K562 (cell line): ENCODE measurements at regions not wholly inside any gene's neighbourhood (a gene's known extent, or its start where the extent isn't known, plus 50 kb on each side); places are given as distances from the start of the nearest gene placed in this dataset.

Experiments
- ATAC-seq: fragments of 200-7000 bp; cut with Tn5 transposase; 3 replicates; pipeline ENCODE4 v1.9.1; 2020; ENCODE audit warnings: moderate library complexity
- BruUV-seq: library from RNA; stranded (reverse); fragments of 400-500 nt; replicated peaks from 2 replicates; lab custom pipeline; 2021; lab: Mats Ljungman, UMichigan
- CTCF ChIA-PET: fragments of 300-600 bp; formaldehyde crosslinking; extraction: SDS; loops from one replicate; lab custom pipeline; 2021; ENCODE audit warnings: low intra/inter-chr PET ratio; lab: Yijun Ruan, JAX
- POLR2A ChIA-PET: fragments of 300-600, 350-650 bp; sonication (Branson Sonifier 250); formaldehyde crosslinking; extraction: SDS; loops from one replicate; lab custom pipeline; 2021; ENCODE audit warnings: antibody characterized with exemption, inconsistent platforms; lab: Yijun Ruan, JAX
- DNase-seq, 4 experiments: peaks; one replicate each; pipeline versions ENCODE4 v3.0.0 to v3.0.0-alpha.2; 2011 to 2018; ENCODE audit warnings: low spot score in 3 of 4, mixed read lengths in 3 of 4; ENCODE audit errors: extremely low read depth in 1 of 4
- FAIRE-seq: peaks from 2 replicates; lab custom pipeline; 2011; peaks lifted over from hg19 to GRCh38; lab: Jason Lieb, UNC
- H2AFZ ChIP-seq: 2 replicates; pipeline ENCODE4 v1.6.0; 2011; ENCODE audit warnings: low read depth, low read length, control low read depth, inconsistent platforms
- H3K27ac ChIP-seq: fragments of 200-600 bp; 3 replicates; pipeline ENCODE4 v1.8.0; 2011; ENCODE audit warnings: low read depth, mild to moderate bottlenecking, control low read depth, inconsistent platforms, low read length, moderate library complexity, mixed read lengths; ENCODE audit errors: extremely low read depth
- H3K27me3 ChIP-seq, 2 experiments: fragments of 300-600 bp in 1 of 2; 2 replicates in 1 of 2; 3 replicates in 1 of 2; pipeline versions ENCODE4 v1.6.0 to v1.8.0; 2011; ENCODE audit warnings: inconsistent platforms in 2 of 2, low read length in 2 of 2, mild to moderate bottlenecking in 1 of 2, mixed read lengths in 1 of 2, moderate library complexity in 1 of 2; ENCODE audit not compliant: control insufficient read depth in 2 of 2, insufficient read depth in 2 of 2
- H3K36me3 ChIP-seq: fragments of 300-600 bp; 3 replicates; pipeline ENCODE4 v1.8.0; 2011; ENCODE audit warnings: mild to moderate bottlenecking, low read length, inconsistent platforms; ENCODE audit not compliant: control insufficient read depth, insufficient read depth
- H3K4me1 ChIP-seq, 2 experiments: fragments of 200-600 bp in 1 of 2; replicated peaks in 1 of 2; 2 replicates in 1 of 2; 3 replicates in 1 of 2; pipeline versions ENCODE4 v1.5.1 to v1.8.0; 2011; ENCODE audit warnings: inconsistent platforms in 2 of 2, low read length in 2 of 2, mild to moderate bottlenecking in 1 of 2, mixed read lengths in 1 of 2, moderate library complexity in 1 of 2; ENCODE audit not compliant: control insufficient read depth in 2 of 2, insufficient read depth in 2 of 2
- H3K4me2 ChIP-seq: 2 replicates; pipeline ENCODE4 v1.6.1; 2011; ENCODE audit warnings: low read length, control low read depth, inconsistent platforms, mixed read lengths; ENCODE audit not compliant: insufficient read depth
- H3K4me3 ChIP-seq: fragments of 200-600 bp; sonication (generic), shearing (Covaris generic); 2 replicates; pipeline ENCODE4 v1.5.1; 2016; ENCODE audit warnings: control low read depth, inconsistent platforms
- H3K79me2 ChIP-seq: fragments of 200-600 bp; 3 replicates; pipeline ENCODE4 v1.8.0; 2011; ENCODE audit warnings: low read length, inconsistent platforms; ENCODE audit not compliant: control insufficient read depth, insufficient read depth
- H3K9ac ChIP-seq, 2 experiments: 2 replicates each; pipeline versions ENCODE4 v1.6.0 to v1.6.1; 2011; ENCODE audit warnings: low read depth in 2 of 2, low read length in 2 of 2, control low read depth in 1 of 2, inconsistent platforms in 1 of 2, mild to moderate bottlenecking in 1 of 2, mixed read lengths in 1 of 2; ENCODE audit not compliant: insufficient read depth in 1 of 2
- H3K9me1 ChIP-seq: one replicate; pipeline ENCODE4 v1.6.0; 2011; ENCODE audit warnings: inconsistent platforms, mild to moderate bottlenecking, low read length, moderate library complexity; ENCODE audit not compliant: control insufficient read depth, insufficient read depth
- H3K9me3 ChIP-seq: replicated peaks from 2 replicates; pipeline ENCODE4 v1.5.1; 2011; ENCODE audit warnings: low read depth, low read length, inconsistent platforms; ENCODE audit not compliant: control insufficient read depth, insufficient read depth
- H4K20me1 ChIP-seq: replicated peaks from 2 replicates; pipeline ENCODE4 v1.6.1; 2011; ENCODE audit warnings: low read length, inconsistent platforms, mixed read lengths; ENCODE audit not compliant: control insufficient read depth, insufficient read depth
- BCL6 ChIP-seq: fragments of 250-450 bp; sonication (Bioruptor Pico); IDR thresholded peaks from 2 replicates; pipeline ENCODE4 v1.4.0; 2020
- CAMTA2 ChIP-seq: fragments of 250-450 bp; sonication (Bioruptor Pico); conservative IDR thresholded peaks from 2 replicates; pipeline ENCODE4 v1.5.1; 2022
- CHAMP1 ChIP-seq: fragments of 450-650 bp; IDR thresholded peaks from 2 replicates; pipeline ENCODE4 v1.6.1; 2016; ENCODE audit warnings: mild to moderate bottlenecking
- EWSR1 ChIP-seq: fragments of 450-650 bp; IDR thresholded peaks from 2 replicates; pipeline ENCODE4 v1.6.1; 2018; ENCODE audit warnings: borderline replicate concordance, mild to moderate bottlenecking, low read depth, moderate library complexity; ENCODE audit not compliant: partially characterized antibody
- HNRNPK ChIP-seq: fragments of 200-400 bp; formaldehyde crosslinking; IDR thresholded peaks from one replicate; pipeline ENCODE4 v1.6.1; 2018; ENCODE audit warnings: mild to moderate bottlenecking, low read depth, low read length; ENCODE audit not compliant: poor library complexity, severe bottlenecking
- HOMEZ ChIP-seq: fragments of 250-450 bp; sonication (Bioruptor Pico); IDR thresholded peaks from 2 replicates; pipeline ENCODE4 v1.4.0; 2020; ENCODE audit warnings: mild to moderate bottlenecking, moderate library complexity
- KLF6 ChIP-seq: fragments of 250-450 bp; sonication (Bioruptor Pico); IDR thresholded peaks from 2 replicates; pipeline ENCODE4 v1.4.0; 2020; ENCODE audit warnings: mild to moderate bottlenecking, moderate library complexity, borderline replicate concordance
- L3MBTL2 ChIP-seq: fragments of 450-650 bp; IDR thresholded peaks from 2 replicates; pipeline ENCODE4 v1.6.1; 2016; ENCODE audit warnings: mild to moderate bottlenecking, moderate library complexity
- MCM3 ChIP-seq: fragments of 450-650 bp; IDR thresholded peaks from 2 replicates; pipeline ENCODE4 v1.6.1; 2016
- MED1 ChIP-seq: sonication (generic); formaldehyde crosslinking; IDR thresholded peaks from 2 replicates; pipeline ENCODE4 v1.8.1; 2023; ENCODE audit warnings: missing genetic modification reagents, borderline replicate concordance
- NR1H2 ChIP-seq: sonication (generic); formaldehyde crosslinking; IDR thresholded peaks from 2 replicates; pipeline ENCODE4 v1.4.0; 2020; ENCODE audit warnings: mild to moderate bottlenecking, missing genetic modification reagents
- POLR2G ChIP-seq: fragments of 200-400 bp; formaldehyde crosslinking; IDR thresholded peaks from 2 replicates; pipeline ENCODE4 v1.6.1; 2017; ENCODE audit warnings: low read depth, mild to moderate bottlenecking, antibody characterized with exemption, low read length, moderate library complexity
- PPARD ChIP-seq: fragments of 250-450 bp; sonication (Bioruptor Pico); IDR thresholded peaks from 2 replicates; pipeline ENCODE4 v1.8.0; 2022; ENCODE audit warnings: inconsistent platforms, mild to moderate bottlenecking, moderate library complexity
- PTTG1 ChIP-seq: fragments of 450-650 bp; IDR thresholded peaks from 2 replicates; pipeline ENCODE4 v1.6.1; 2016; ENCODE audit warnings: low read depth, mild to moderate bottlenecking, missing genetic modification characterization, missing compliant biosample characterization
- SAFB2 ChIP-seq: fragments of 200-400 bp; formaldehyde crosslinking; IDR thresholded peaks from 2 replicates; pipeline ENCODE4 v1.6.1; 2018; ENCODE audit warnings: borderline replicate concordance, low read length, low read depth, moderate library complexity; ENCODE audit not compliant: severe bottlenecking
- SNRNP70 ChIP-seq: fragments of 200-400 bp; formaldehyde crosslinking; optimal IDR thresholded peaks from 2 replicates; pipeline ENCODE3; 2017; ENCODE audit warnings: low read depth, low read length
- TCF7L2 ChIP-seq: fragments of 150-350 bp; IDR thresholded peaks from 2 replicates; pipeline ENCODE4 v1.6.1; 2016; ENCODE audit warnings: low read depth, mild to moderate bottlenecking, low read length, moderate library complexity
- TRIM24 ChIP-seq, 2 experiments: fragments of 450-650 bp; IDR thresholded peaks; 2 replicates each; pipeline ENCODE4 v1.6.1; 2016
- ZC3H4 ChIP-seq: sonication (generic); formaldehyde crosslinking; IDR thresholded peaks from 2 replicates; pipeline ENCODE4 v1.9.0; 2021; ENCODE audit warnings: missing genetic modification reagents, borderline replicate concordance
- ZNF766 ChIP-seq: fragments of 200-800 bp; sonication (Bioruptor generic); conservative IDR thresholded peaks from 2 replicates; pipeline ENCODE4 v1.6.1; 2016; ENCODE audit warnings: missing genetic modification characterization, missing compliant biosample characterization
- in situ Hi-C: fragments of 300-500 bp; cut with MboI; formaldehyde crosslinking; loops from 4 replicates; pipeline ENCODE4 v1.15.0; 2018; ENCODE audit warnings: inconsistent platforms, mixed read lengths
- intact Hi-C: fragments of 100-400 bp; cut with micrococcal nuclease; formaldehyde crosslinking; loops from 2 replicates; pipeline ENCODE4 v1.14.2; 2022

GRCh38 chr10:58050575-58050974 lies 217.1 kb downstream of the IPMK start:
- no peak overlapping the region for H3K4me2 ChIP-seq
- DNase-seq (no peak), ATAC-seq (no peak), FAIRE-seq (no peak)
- no peaks in the 10 kb centered on the region for H3K27me3 ChIP-seq
- H3K9ac ChIP-seq: no peak overlapping the region
- no peak overlapping the region for H2AFZ ChIP-seq
- no peaks in the 10 kb centered on the region for H3K36me3 ChIP-seq
- H3K79me2 ChIP-seq: no peaks in the 10 kb centered on the region
- no peak overlapping the region for H3K27ac ChIP-seq
- no peak for TF ChIP-seq CAMTA2 (CRISPR knock-in tag)
- no peak for TF ChIP-seq EWSR1
- no peak for TF ChIP-seq MCM3
- TF ChIP-seq NR1H2 (CRISPR knock-in tag): no peak
- TF ChIP-seq HOMEZ (CRISPR knock-in tag): no peak
- TF ChIP-seq L3MBTL2: no peak
- no peak for TF ChIP-seq SNRNP70
- TF ChIP-seq SAFB2: no peak
- TF ChIP-seq ZNF766: no peak
- TF ChIP-seq HNRNPK: no peak
- no peak for TF ChIP-seq CHAMP1
- TF ChIP-seq PTTG1 (tag): no peak
- no peak for TF ChIP-seq KLF6 (CRISPR knock-in tag)
- TF ChIP-seq POLR2G: no peak
- no peak for TF ChIP-seq BCL6 (CRISPR knock-in tag)
- TF ChIP-seq TRIM24 (IDR thresholded peaks at IDR 0.05): no peak
- TF ChIP-seq ZC3H4 (CRISPR knock-in tag): no peak
- TF ChIP-seq TCF7L2: no peak
- TF ChIP-seq MED1 (CRISPR knock-in tag): no peak
- no peak for TF ChIP-seq PPARD (CRISPR knock-in tag)
- no TSS peak for BruUV-seq
- H4K20me1 ChIP-seq: no peaks in the 10 kb centered on the region
- H3K4me3 ChIP-seq: no peak overlapping the region
- H3K9me1 ChIP-seq: no peaks in the 10 kb centered on the region
- no peaks in the 10 kb centered on the region for H3K4me1 ChIP-seq
- no peaks in the 10 kb centered on the region for H3K9me3 ChIP-seq
- intact Hi-C loops: no loop called here
- in situ Hi-C loops: no loop called here
- ChIA-PET CTCF (no interaction called here), POLR2A (no interaction called here)
